ENCODE measurements at regions not wholly inside any gene's neighbourhood (a gene's known extent, or its start where the extent isn't known, plus 50 kb on each side); places are given as distances from the start of the nearest gene placed in this dataset.
"Not testable (repeated sequence)": the region's sequence is repeated elsewhere in the genome, so short reads cannot be mapped to it uniquely, and the experiment has no call there.

DNA sequence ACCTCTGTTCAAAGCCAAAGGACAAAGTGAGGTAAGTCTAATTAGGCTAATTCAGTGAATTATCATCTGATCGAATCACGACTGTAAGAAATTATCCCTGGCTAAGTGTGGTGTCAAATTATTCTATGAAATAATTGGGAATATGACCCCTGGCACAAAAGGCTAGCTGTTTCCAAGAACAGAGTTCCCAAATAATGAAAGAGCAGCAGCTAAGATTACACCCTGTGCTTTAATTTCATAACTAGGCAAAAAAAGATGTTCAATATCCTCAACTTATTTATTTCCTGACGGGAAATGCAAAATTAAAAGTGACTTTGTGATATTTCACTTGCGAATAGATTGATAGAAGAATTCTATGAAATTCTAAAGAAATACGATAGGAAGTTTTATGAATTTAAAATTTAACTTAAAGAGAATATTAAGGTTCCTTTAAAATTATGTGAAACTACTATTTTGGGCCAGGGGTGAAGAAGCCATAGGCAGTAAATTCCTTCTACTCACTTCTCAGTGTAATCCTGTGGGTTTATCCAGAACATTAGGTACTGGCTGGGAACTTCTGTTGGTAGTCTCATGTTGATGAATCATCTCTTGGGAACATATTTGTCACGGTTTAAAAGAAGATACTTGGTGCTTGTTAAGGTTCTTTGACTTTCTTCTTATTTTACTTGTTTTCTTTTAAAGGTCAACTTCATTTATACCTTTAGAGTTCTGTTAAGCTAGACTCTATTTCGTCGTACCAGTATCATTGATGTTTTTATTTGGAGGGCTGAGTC lies 148.5 kb downstream of the POLR1F start:
- Mint-ChIP-seq H3K27ac (no peak overlapping the region), H3K4me1 (ENCODE audit: low read depth) (no peaks in the 10 kb centered on the region), H3K9me3 (no peaks in the 10 kb centered on the region), H3K27me3 (no peaks in the 10 kb centered on the region), H3K4me3 (no peak overlapping the region), H3K36me3 (ENCODE audit: low read depth) (no peaks in the 10 kb centered on the region)
- ATAC-seq (no peak), DNase-seq (no peak)
- ChIA-PET CTCF (no interaction called here), POLR2A (no interaction called here)
- TF ChIP-seq, protein P1, sequence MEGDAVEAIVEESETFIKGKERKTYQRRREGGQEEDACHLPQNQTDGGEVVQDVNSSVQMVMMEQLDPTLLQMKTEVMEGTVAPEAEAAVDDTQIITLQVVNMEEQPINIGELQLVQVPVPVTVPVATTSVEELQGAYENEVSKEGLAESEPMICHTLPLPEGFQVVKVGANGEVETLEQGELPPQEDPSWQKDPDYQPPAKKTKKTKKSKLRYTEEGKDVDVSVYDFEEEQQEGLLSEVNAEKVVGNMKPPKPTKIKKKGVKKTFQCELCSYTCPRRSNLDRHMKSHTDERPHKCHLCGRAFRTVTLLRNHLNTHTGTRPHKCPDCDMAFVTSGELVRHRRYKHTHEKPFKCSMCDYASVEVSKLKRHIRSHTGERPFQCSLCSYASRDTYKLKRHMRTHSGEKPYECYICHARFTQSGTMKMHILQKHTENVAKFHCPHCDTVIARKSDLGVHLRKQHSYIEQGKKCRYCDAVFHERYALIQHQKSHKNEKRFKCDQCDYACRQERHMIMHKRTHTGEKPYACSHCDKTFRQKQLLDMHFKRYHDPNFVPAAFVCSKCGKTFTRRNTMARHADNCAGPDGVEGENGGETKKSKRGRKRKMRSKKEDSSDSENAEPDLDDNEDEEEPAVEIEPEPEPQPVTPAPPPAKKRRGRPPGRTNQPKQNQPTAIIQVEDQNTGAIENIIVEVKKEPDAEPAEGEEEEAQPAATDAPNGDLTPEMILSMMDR (IDR thresholded peaks at IDR 0.05), result no peak
- intact Hi-C loops (cut with micrococcal nuclease), result no loop called here

DNA sequence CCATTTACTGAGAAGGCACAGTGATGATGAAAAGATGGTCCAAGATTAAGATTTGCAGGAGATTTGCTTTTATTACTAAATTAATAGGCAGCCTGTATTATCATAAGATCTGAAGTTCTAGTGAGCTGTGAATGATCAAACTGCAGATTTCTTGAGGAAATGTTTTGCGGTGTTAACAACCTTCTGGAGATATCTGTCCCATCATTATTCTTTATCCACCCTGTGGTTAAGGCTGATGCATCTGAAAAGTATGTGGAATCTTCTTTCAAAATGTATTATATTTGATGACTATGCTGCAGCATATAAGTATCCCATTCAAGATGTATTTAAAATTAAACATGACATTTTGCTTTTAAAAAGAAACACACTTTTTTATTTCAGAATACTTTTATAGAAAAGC lies 150.3 kb downstream of the POLR1F start:
- POLR2A ChIA-PET, result no interaction called here
- no peak for ATAC-seq
- Mint-ChIP-seq H3K27ac (no peak overlapping the region), H3K27me3 (no peaks in the 10 kb centered on the region), H3K4me1 (ENCODE audit: low read depth) (no peaks in the 10 kb centered on the region), H3K36me3 (ENCODE audit: low read depth) (no peaks in the 10 kb centered on the region), H3K4me3 (no peak overlapping the region), H3K9me3 (no peaks in the 10 kb centered on the region)
- CTCF ChIA-PET, result no interaction called here
- DNase-seq, result no peak
- intact Hi-C loops (cut with micrococcal nuclease), result no loop called here
- TF ChIP-seq, protein P1 (IDR thresholded peaks at IDR 0.05), result no peak

DNA sequence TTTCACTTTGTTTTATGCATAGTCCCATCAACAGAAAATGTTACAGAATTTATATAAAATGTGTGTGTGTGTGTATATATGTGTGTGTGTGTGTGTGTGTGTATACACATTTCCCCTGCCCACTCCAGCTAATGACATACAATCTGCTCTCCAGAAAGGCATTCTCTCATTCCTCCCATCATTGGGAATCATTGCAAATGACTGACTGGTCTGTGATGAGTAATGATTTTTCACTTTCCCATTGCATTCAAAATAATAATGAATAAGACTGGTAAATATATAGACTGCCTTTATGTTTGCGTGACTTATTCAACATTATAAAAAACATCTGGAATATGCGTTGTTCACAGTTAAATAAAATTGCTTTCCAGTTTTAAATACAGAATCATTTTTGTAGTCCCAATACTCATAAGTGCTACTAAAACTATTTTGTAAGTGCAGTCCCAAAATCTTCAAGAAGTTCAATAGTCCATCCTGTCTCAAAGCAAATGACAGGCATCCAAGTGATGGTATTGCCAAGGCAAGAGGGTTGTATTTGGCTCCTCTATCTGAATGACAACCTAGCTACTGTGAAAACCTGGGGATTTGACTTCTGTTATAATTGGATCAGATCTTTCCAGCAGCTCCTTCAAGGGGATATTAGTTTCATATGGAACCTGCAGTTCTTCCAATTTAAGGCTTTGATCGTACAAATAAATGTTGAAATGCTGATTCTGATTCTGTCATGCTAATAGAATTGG lies 150.9 kb downstream of the POLR1F start:
- ATAC-seq (no peak), DNase-seq (no peak)
- ChIA-PET POLR2A (no interaction called here), CTCF (no interaction called here)
- intact Hi-C loops (cut with micrococcal nuclease), result no loop called here
- Mint-ChIP-seq H3K27ac (no peak overlapping the region), H3K27me3 (no peaks in the 10 kb centered on the region), H3K36me3 (ENCODE audit: low read depth) (no peaks in the 10 kb centered on the region), H3K4me3 (no peak overlapping the region), H3K9me3 (no peaks in the 10 kb centered on the region), H3K4me1 (ENCODE audit: low read depth) (no peaks in the 10 kb centered on the region)
- TF ChIP-seq, protein P1 (IDR thresholded peaks at IDR 0.05), result no peak

DNA sequence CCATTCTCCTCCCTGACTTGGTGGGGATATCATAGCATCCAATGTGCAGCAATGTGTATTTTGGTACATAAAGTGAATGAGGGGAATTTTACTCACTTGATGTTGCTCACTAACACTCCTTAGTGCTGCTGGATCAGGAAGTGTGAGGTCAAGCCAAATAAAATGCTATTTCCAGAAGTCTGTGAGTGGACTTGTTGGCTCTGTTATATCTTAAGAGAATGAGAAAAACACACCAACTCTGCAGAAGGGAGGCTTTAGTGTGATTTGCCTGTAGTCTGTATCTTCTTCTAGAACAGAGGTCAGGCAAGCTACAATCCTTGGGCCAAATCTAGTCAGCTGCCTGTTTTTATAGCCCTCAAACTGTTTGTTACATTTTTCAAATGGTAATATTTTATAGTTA lies 154.3 kb downstream of the POLR1F start:
- Mint-ChIP-seq H3K36me3 (ENCODE audit: low read depth) (no peaks in the 10 kb centered on the region), H3K4me3 (no peak overlapping the region), H3K27ac (no peak overlapping the region), H3K27me3 (no peaks in the 10 kb centered on the region), H3K9me3 (peaks cover 3% of the 10 kb centered on the region), H3K4me1 (ENCODE audit: low read depth) (no peaks in the 10 kb centered on the region)
- CTCF ChIA-PET, result no interaction called here
- TF ChIP-seq, protein P1 (IDR thresholded peaks at IDR 0.05), result no peak
- POLR2A ChIA-PET, result no interaction called here
- DNase-seq (no peak), ATAC-seq (no peak)
- intact Hi-C loops (cut with micrococcal nuclease), result no loop called here

DNA sequence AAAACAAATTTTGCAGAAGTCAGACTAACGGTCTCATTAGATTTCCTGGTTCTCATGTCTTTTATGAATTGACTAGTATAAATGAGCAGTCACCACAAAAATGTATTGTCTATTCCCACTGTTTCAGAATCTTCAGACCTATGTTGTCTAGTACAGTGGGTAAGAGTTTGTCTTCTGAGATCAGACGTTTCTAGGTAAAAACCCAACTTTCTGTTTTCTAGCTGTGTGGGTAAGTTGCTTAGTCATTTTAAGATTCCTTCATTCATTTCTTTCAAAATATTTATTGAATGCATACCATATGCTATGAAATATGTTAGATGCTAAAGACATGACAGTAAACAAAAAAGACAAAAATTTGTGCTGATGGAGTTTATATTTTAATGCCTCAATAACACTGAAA lies 156.3 kb downstream of the POLR1F start:
- no peak for ATAC-seq

DNA sequence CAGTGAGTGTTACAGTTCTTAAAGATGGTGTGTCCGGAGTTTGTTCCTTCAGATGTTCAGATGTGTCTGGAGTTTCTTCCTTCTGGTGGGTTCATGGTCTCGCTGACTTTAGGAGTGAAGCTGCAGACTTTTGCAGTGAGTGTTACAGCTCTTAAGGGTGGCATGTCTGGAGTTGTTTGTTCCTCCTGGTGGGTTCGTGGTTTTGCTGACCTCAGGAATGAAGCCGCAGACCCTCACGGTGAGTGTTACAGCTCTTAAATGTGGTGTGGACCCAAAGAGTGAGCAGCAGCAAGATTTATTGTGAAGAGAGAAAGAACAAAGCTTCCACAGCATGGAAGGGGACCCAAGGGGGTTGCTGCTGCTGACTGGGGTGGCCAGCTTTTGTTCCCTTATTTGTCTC lies 159.6 kb downstream of the POLR1F start:
- H3K4me1 Mint-ChIP-seq (ENCODE audit: low read depth); CTCF ChIA-PET; ATAC-seq; H3K27me3 Mint-ChIP-seq; DNase-seq; H3K36me3 Mint-ChIP-seq (ENCODE audit: low read depth); H3K27ac Mint-ChIP-seq; intact Hi-C loops (cut with micrococcal nuclease); POLR2A ChIA-PET; H3K4me3 Mint-ChIP-seq: not testable (repeated sequence)
- peaks cover 13% of the 10 kb centered on the region for H3K9me3 Mint-ChIP-seq

More for the DNA sequence above, 156.3 kb downstream of the POLR1F start:
- Mint-ChIP-seq H3K9me3 (peaks cover 4% of the 10 kb centered on the region), H3K27me3 (no peaks in the 10 kb centered on the region), H3K4me1 (ENCODE audit: low read depth) (no peaks in the 10 kb centered on the region), H3K27ac (no peak overlapping the region), H3K4me3 (no peak overlapping the region), H3K36me3 (ENCODE audit: low read depth) (no peaks in the 10 kb centered on the region)
- TF ChIP-seq, protein P1 (IDR thresholded peaks at IDR 0.05), result no peak
- POLR2A ChIA-PET, result no interaction called here
- DNase-seq, result no peak
- intact Hi-C loops (cut with micrococcal nuclease), result no loop called here
- CTCF ChIA-PET, result no interaction called here
